B cell (primary cell): ENCODE measurements at regions not wholly inside any gene's neighbourhood (a gene's known extent, or its start where the extent isn't known, plus 50 kb on each side); places are given as distances from the start of the nearest gene placed in this dataset.

Source experiments
- ATAC-seq: fragments of 200-7000 bp; cut with Tn5 transposase; one replicate; pipeline ENCODE4 v1.10.0; 2021; ENCODE audit warnings: low read depth, mild to moderate bottlenecking, moderate number of reproducible peaks, moderate library complexity
- CTCF ChIA-PET: fragments of 350-600 bp; sonication (Branson Sonifier 250); formaldehyde crosslinking; loops from one replicate; lab custom pipeline; 2021; ENCODE audit warnings: antibody characterized with exemption, inconsistent platforms; lab: Charles Lee
- POLR2A ChIA-PET: fragments of 350-600 bp; sonication (Branson Sonifier 250); formaldehyde crosslinking; loops from one replicate; lab custom pipeline; 2021; ENCODE audit warnings: antibody characterized with exemption; lab: Charles Lee
- DNase-seq: peaks from one replicate; pipeline ENCODE4 v3.0.0; 2013
- H2AFZ ChIP-seq: 2 replicates; pipeline ENCODE4 v1.6.1; 2012; ENCODE audit warnings: mild to moderate bottlenecking, low read depth, low read length; ENCODE audit not compliant: insufficient read depth, poor library complexity, severe bottlenecking
- H3K27ac ChIP-seq, 2 donors: 1 replicate in 1 of 2; 2 replicates in 1 of 2; pipeline ENCODE4 v1.5.1; 2012 to 2013; ENCODE audit warnings: low read length in 2 of 2, mild to moderate bottlenecking in 2 of 2, moderate library complexity in 1 of 2
- H3K27me3 ChIP-seq, 4 experiments: fragments of 200-600 bp in 1 of 4; sonication (generic) in 1 of 4; replicated peaks in 1 of 4; 1 replicate in 2 of 4; 2 replicates in 2 of 4; pipeline versions ENCODE4 v1.6.1 to v1.7.0; 2013 to 2016; ENCODE audit warnings: low read length in 3 of 4, mild to moderate bottlenecking in 2 of 4, mixed read lengths in 1 of 4, moderate library complexity in 1 of 4; ENCODE audit not compliant: insufficient read depth in 4 of 4, control insufficient read depth in 3 of 4; ENCODE audit errors: control extremely low read depth in 1 of 4
- H3K36me3 ChIP-seq, 2 experiments: replicated peaks in 1 of 2; 1 replicate in 1 of 2; 2 replicates in 1 of 2; pipeline versions ENCODE4 v1.6.1 to v1.7.1; 2013; ENCODE audit warnings: low read length in 1 of 2; ENCODE audit not compliant: insufficient read depth in 2 of 2, control insufficient read depth in 1 of 2; ENCODE audit errors: control extremely low read depth in 1 of 2, extremely low read depth in 1 of 2
- H3K4me1 ChIP-seq, 2 donors: fragments of 200-600 bp in 1 of 2; sonication (generic) in 1 of 2; 1 replicate in 1 of 2; 2 replicates in 1 of 2; pipeline versions ENCODE4 v1.5.1 to v1.6.1; 2013 to 2017; ENCODE audit warnings: low read length in 2 of 2; ENCODE audit not compliant: control insufficient read depth in 2 of 2, insufficient read depth in 2 of 2
- H3K4me2 ChIP-seq: replicated peaks from 2 replicates; pipeline ENCODE3; 2012; ENCODE audit warnings: mild to moderate bottlenecking, low read depth, low read length; ENCODE audit not compliant: poor library complexity, severe bottlenecking
- H3K4me3 ChIP-seq, 5 experiments: fragments of 200-600 bp in 1 of 5; sonication (generic) in 1 of 5; 1 replicate in 3 of 5; 2 replicates in 2 of 5; pipeline versions ENCODE4 v1.5.1 to v1.7.0; 2011 to 2016; ENCODE audit warnings: low read length in 4 of 5, mild to moderate bottlenecking in 4 of 5, low read depth in 2 of 5, control low read depth in 1 of 5, moderate library complexity in 1 of 5; ENCODE audit not compliant: insufficient read depth in 1 of 5; ENCODE audit errors: control extremely low read depth in 1 of 5, extremely low read depth in 1 of 5
- H3K79me2 ChIP-seq: fragments of 200-600 bp; sonication (generic); one replicate; pipeline ENCODE4 v1.6.0; 2016; ENCODE audit warnings: low read length; ENCODE audit not compliant: control insufficient read depth, insufficient read depth
- H3K9ac ChIP-seq: fragments of 200-600 bp; sonication (generic); 2 replicates; pipeline ENCODE4 v1.6.1; 2017; ENCODE audit warnings: mild to moderate bottlenecking, low read length, moderate library complexity
- H3K9me3 ChIP-seq, 3 donors: one replicate each; pipeline versions ENCODE4 v1.6.1 to v1.7.1; 2013; ENCODE audit warnings: low read length in 2 of 3; ENCODE audit not compliant: control insufficient read depth in 2 of 3, insufficient read depth in 1 of 3; ENCODE audit errors: control extremely low read depth in 1 of 3
- H4K20me1 ChIP-seq: 2 replicates; pipeline ENCODE4 v1.6.0; 2012; ENCODE audit warnings: mild to moderate bottlenecking, low read length; ENCODE audit not compliant: insufficient read depth, control insufficient read depth, poor library complexity, severe bottlenecking
- H3K27ac Mint-ChIP-seq: one replicate; pipeline ENCODE4 v1.8.0; 2021; ENCODE audit warnings: mixed read lengths
- H3K27me3 Mint-ChIP-seq: one replicate; pipeline ENCODE4 v1.8.0; 2021; ENCODE audit warnings: mixed read lengths
- H3K4me1 Mint-ChIP-seq: one replicate; pipeline ENCODE4 v1.8.0; 2021; ENCODE audit warnings: mixed read lengths
- H3K4me3 Mint-ChIP-seq: one replicate; pipeline ENCODE4 v1.8.0; 2021; ENCODE audit warnings: mixed read lengths
- H3K9me3 Mint-ChIP-seq: one replicate; pipeline ENCODE4 v1.8.0; 2022; ENCODE audit warnings: mixed read lengths; ENCODE audit not compliant: insufficient read depth
- CTCF ChIP-seq: fragments of 200-600 bp; IDR thresholded peaks from one replicate; pipeline ENCODE4 v1.8.0; 2022; ENCODE audit warnings: antibody characterized with exemption, mild to moderate bottlenecking
- EZH2 ChIP-seq: IDR thresholded peaks from 2 replicates; pipeline ENCODE4 v1.6.1; 2012; ENCODE audit warnings: borderline replicate concordance, low read depth, mild to moderate bottlenecking, moderate library complexity, low read length; ENCODE audit not compliant: insufficient read depth, poor library complexity, severe bottlenecking
- WGBS: methylation state at CpG from one replicate; pipeline ENCODE4 v1.1.5; 2013; ENCODE audit warnings: missing lambda C conversion rate; ENCODE audit not compliant: insufficient coverage; 5-methylcytosine and 5-hydroxymethylcytosine counted together
- intact Hi-C: fragments of 100-400 bp; cut with micrococcal nuclease; formaldehyde crosslinking; loops from one replicate; pipeline ENCODE4 v1.10.0; 2022

DNA sequence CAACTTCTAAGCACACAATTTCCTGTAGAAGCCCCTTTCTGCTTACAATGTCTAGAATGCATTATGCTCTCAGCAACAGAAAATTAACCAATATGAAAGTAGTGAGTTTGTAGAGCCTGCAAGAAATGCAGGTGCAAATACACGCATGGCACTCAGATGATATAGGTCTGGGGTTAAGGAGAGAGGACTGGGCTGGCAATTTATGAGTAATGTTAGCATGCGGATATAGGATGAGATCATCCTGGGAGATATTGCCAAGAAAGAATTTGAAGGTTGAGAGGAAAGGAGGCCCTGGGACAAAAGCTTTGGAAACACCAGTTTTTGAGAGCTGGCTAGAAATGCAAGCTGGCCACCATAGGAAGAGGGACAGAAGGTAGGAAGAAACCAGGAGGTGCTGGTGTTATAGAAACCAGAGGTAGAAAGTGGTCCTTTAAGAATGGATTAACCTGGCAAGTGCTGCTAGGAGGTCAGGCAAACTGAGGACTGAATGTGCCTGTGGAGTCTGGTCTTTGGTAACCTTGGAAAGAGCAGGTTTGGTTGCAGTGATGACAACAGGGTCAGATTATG is 183.2 kb upstream of the MYLIP start:
- CTCF ChIA-PET: no interaction called here
- H3K27ac Mint-ChIP-seq: no peak overlapping the region
- no peak overlapping the region for H3K4me3 ChIP-seq
- no peaks in the 10 kb centered on the region for H3K9me3 Mint-ChIP-seq
- ATAC-seq (no peak), DNase-seq (no peak)
- no peak overlapping the region for H3K4me2 ChIP-seq
- H3K27me3 Mint-ChIP-seq: no peaks in the 10 kb centered on the region
- H4K20me1 ChIP-seq: no peaks in the 10 kb centered on the region
- POLR2A ChIA-PET: no interaction called here
- no peak overlapping the region for H3K27ac ChIP-seq
- H3K27me3 ChIP-seq: no peaks in the 10 kb centered on the region
- WGBS: 100% methylated on average over 2 of the region's 2 CpGs
- no peak overlapping the region for H2AFZ ChIP-seq
- no peaks in the 10 kb centered on the region for H3K4me1 Mint-ChIP-seq
- no peaks in the 10 kb centered on the region for H3K79me2 ChIP-seq
- TF ChIP-seq CTCF (no peak), EZH2 (no peak)
- H3K9ac ChIP-seq: no peak overlapping the region
- no peaks in the 10 kb centered on the region for H3K4me1 ChIP-seq
- no peaks in the 10 kb centered on the region for H3K36me3 ChIP-seq
- intact Hi-C loops: no loop called here
- no peak overlapping the region for H3K4me3 Mint-ChIP-seq
- H3K9me3 ChIP-seq: peaks cover 0 to 6% (median 0%) of the 10 kb centered on the region in 3 donors

DNA sequence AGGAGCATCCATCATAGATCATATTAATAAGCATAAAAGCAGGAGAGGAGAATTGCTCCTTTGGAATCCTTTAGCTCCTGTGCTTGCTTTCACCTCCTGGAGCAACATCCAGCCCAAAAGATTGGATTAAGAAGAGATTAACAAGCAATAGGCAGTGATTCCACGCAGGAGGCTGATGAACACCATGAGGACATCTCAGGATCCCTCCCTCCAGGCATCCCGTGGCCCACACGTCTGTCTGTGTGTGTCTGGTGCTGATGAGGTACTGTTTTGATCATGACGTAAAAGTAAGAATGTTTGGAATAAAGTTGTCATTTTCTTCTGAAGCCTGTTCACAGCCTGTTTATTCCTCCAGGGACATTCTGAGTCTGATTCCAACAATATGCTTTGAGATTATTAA is 185.5 kb upstream of the MYLIP start:
- no peaks in the 10 kb centered on the region for H3K27me3 ChIP-seq
- ATAC-seq: no peak
- H3K36me3 ChIP-seq: no peaks in the 10 kb centered on the region
- Mint-ChIP-seq H3K9me3 (no peaks in the 10 kb centered on the region), H3K27ac (no peak overlapping the region), H3K4me1 (no peaks in the 10 kb centered on the region), H3K27me3 (no peaks in the 10 kb centered on the region), H3K4me3 (no peak overlapping the region)
- intact Hi-C loops: no loop called here
- ChIA-PET CTCF (interaction anchor here (0.6 kb wide), 1 partner anchor 122 kb away, joined by 4 read pairs; no protein-coding TSS in a partner anchor), POLR2A (no interaction called here)
- TF ChIP-seq EZH2 (no peak), CTCF (no peak)
- H4K20me1 ChIP-seq: no peaks in the 10 kb centered on the region
- H3K4me3 ChIP-seq: no peak overlapping the region
- H3K9ac ChIP-seq: no peak overlapping the region
- no peak overlapping the region for H3K27ac ChIP-seq
- H3K4me1 ChIP-seq: no peaks in the 10 kb centered on the region
- no peaks in the 10 kb centered on the region for H3K79me2 ChIP-seq
- no peak overlapping the region for H3K4me2 ChIP-seq
- no CpG with 5 or more reads among the region's 4 CpGs for WGBS
- H3K9me3 ChIP-seq: peaks cover 0 to 6% (median 0%) of the 10 kb centered on the region in 3 donors
- DNase-seq: no peak
- H2AFZ ChIP-seq: no peak overlapping the region
